Breast epithelium (tissue), 4 donors: ENCODE measurements at regions not wholly inside any gene's neighbourhood (a gene's known extent, or its start where the extent isn't known, plus 50 kb on each side); places are given as distances from the start of the nearest gene placed in this dataset.

Experiments
- DNase-seq, 2 donors: peaks; one replicate each; pipeline ENCODE4 v3.0.0-alpha.2; 2019; ENCODE audit warnings: low spot score in 2 of 2
- H3K27ac ChIP-seq, 2 donors: fragments of 200-600 bp; sonication (generic) in 1 of 2; one replicate each; pipeline ENCODE4 v1.5.1; 2016 to 2019; ENCODE audit warnings: mild to moderate bottlenecking in 1 of 2
- H3K27me3 ChIP-seq, 2 donors: fragments of 200-600 bp; sonication (generic) in 1 of 2; one replicate each; pipeline versions ENCODE4 v1.5.1 to v1.6.0; 2017 to 2019; ENCODE audit warnings: control low read depth in 1 of 2, mild to moderate bottlenecking in 1 of 2
- H3K36me3 ChIP-seq: fragments of 200-600 bp; one replicate; pipeline ENCODE4 v1.5.1; 2019
- H3K4me1 ChIP-seq, 2 donors: fragments of 200-600 bp; sonication (generic); one replicate each; pipeline ENCODE4 v1.5.1; 2016 to 2019; ENCODE audit warnings: control low read depth in 1 of 2
- H3K4me3 ChIP-seq, 3 donors: fragments of 200-600 bp; sonication (generic); 1 replicate in 2 of 3; 2 replicates in 1 of 3; pipeline ENCODE4 v1.5.1; 2016 to 2019; ENCODE audit warnings: mild to moderate bottlenecking in 3 of 3, moderate library complexity in 2 of 3
- H3K9me3 ChIP-seq, 2 donors: fragments of 200-600 bp; sonication (generic) in 1 of 2; one replicate each; pipeline ENCODE4 v1.5.1; 2016 to 2019; ENCODE audit warnings: control low read depth in 1 of 2
- POLR2A ChIP-seq: fragments of 450-650 bp; IDR thresholded peaks from one replicate; pipeline ENCODE4 v1.6.1; 2016; ENCODE audit warnings: antibody characterized with exemption, mild to moderate bottlenecking, moderate library complexity
- POLR2AphosphoS5 ChIP-seq, 3 donors: sonication (generic); formaldehyde crosslinking; IDR thresholded peaks; one replicate each; pipeline ENCODE4 v1.6.1; 2017; ENCODE audit warnings: antibody characterized with exemption in 3 of 3
- intact Hi-C: fragments of 100-400 bp; cut with DNase I; formaldehyde crosslinking; loops from one replicate; pipeline ENCODE4 v1.15.1; 2023; ENCODE audit warnings: low total_unique reads
- TF ChIP-seq, protein P1 (sequence below), 3 donors: fragments of 450-650 bp; IDR thresholded peaks; one replicate each; pipeline ENCODE4 v1.5.1; 2016 to 2017; ENCODE audit warnings: antibody characterized with exemption in 3 of 3, mild to moderate bottlenecking in 3 of 3, moderate library complexity in 3 of 3

DNA sequence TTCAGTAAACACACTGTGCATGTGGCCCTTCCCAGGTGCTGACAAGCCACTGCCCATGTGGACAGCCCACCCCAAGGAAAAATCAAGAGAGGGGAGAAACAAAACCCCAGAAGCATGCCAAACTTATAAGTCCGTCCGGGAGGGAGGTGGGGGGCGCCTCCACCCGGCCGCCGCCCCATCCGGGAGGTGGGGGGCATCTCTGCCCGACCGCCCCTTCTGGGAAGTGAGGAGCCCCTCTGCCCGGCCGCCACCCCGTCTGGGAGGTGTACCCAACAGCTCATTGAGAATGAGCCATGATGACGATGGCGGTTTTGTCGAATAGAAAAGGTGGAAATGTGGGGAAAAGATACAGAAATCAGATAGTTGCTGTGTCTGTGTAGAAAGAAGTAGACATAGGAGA is 53.8 kb upstream of the C2CD4B start:
- TF ChIP-seq POLR2A (no peak), POLR2AphosphoS5 (IDR thresholded peaks at IDR 0.05) (no peak)
- TF ChIP-seq, protein P1, sequence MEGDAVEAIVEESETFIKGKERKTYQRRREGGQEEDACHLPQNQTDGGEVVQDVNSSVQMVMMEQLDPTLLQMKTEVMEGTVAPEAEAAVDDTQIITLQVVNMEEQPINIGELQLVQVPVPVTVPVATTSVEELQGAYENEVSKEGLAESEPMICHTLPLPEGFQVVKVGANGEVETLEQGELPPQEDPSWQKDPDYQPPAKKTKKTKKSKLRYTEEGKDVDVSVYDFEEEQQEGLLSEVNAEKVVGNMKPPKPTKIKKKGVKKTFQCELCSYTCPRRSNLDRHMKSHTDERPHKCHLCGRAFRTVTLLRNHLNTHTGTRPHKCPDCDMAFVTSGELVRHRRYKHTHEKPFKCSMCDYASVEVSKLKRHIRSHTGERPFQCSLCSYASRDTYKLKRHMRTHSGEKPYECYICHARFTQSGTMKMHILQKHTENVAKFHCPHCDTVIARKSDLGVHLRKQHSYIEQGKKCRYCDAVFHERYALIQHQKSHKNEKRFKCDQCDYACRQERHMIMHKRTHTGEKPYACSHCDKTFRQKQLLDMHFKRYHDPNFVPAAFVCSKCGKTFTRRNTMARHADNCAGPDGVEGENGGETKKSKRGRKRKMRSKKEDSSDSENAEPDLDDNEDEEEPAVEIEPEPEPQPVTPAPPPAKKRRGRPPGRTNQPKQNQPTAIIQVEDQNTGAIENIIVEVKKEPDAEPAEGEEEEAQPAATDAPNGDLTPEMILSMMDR (IDR thresholded peaks at IDR 0.05) = no peak
- Histone ChIP-seq H3K4me3 (no peak overlapping the region), H3K9me3 (peaks cover 5 to 33% of the 10 kb centered on the region in 2 donors), H3K36me3 (no peaks in the 10 kb centered on the region), H3K27ac (no peak overlapping the region), H3K27me3 (no peaks in the 10 kb centered on the region), H3K4me1 (no peaks in the 10 kb centered on the region)
- intact Hi-C loops = no loop called here
- DNase-seq = no peak

DNA sequence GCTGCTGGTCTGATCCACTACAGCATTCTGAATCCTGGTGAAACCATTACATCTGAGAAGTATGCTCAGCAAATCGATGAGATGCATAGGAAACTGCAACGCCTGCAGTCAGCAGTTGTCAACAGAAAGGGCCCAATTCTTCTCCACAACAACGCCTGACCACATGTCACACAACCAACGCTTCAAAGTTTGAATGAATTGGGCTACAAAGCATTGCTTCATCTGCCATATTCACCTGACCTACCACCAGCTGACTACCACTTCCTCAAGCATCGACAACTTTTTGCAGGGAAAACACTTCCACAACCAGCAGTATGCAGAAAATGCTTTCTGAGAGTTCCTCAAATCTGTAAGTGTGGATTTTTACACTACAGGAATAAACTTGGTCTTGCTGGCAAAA is 54.7 kb upstream of the C2CD4B start:
- TF ChIP-seq POLR2AphosphoS5 (IDR thresholded peaks at IDR 0.05) (no peak), POLR2A (no peak)
- TF ChIP-seq, protein P1 (IDR thresholded peaks at IDR 0.05) = no peak
- peaks cover 5 to 33% of the 10 kb centered on the region in 2 donors for H3K9me3 ChIP-seq
- H3K4me3 ChIP-seq = no peak overlapping the region
- no peaks in the 10 kb centered on the region for H3K4me1 ChIP-seq
- intact Hi-C loops = no loop called here
- H3K36me3 ChIP-seq = no peaks in the 10 kb centered on the region
- no peak for DNase-seq
- no peaks in the 10 kb centered on the region for H3K27me3 ChIP-seq
- no peak overlapping the region for H3K27ac ChIP-seq

DNA sequence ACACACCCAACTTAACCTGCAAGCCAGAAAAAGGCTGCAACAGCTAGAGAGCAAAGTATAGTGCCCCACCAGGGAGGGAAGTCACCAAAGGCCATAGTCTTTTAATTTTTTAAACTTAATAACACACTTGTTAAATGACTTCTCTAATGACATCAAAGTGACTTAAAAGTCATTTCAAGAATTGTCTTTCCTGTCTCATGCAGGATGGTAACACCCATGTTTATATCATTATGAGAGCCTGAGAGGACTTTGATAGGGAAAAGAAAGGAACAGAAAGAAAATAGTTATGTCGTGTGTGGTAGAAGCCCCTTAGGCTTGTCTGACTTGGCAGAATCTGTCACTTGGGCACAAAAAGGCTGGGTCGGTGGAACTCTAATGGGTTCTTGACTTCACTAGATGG is 57.9 kb upstream of the C2CD4B start:
- Histone ChIP-seq H3K4me3 (no peak overlapping the region), H3K9me3 (peaks cover 0 to 4% of the 10 kb centered on the region in 2 donors), H3K4me1 (no peaks in the 10 kb centered on the region), H3K27ac (no peak overlapping the region), H3K27me3 (no peaks in the 10 kb centered on the region), H3K36me3 (no peaks in the 10 kb centered on the region)
- TF ChIP-seq POLR2AphosphoS5 (IDR thresholded peaks at IDR 0.05) (no peak), POLR2A (no peak)
- TF ChIP-seq, protein P1 (IDR thresholded peaks at IDR 0.05) = no peak
- no peak for DNase-seq
- intact Hi-C loops = no loop called here

DNA sequence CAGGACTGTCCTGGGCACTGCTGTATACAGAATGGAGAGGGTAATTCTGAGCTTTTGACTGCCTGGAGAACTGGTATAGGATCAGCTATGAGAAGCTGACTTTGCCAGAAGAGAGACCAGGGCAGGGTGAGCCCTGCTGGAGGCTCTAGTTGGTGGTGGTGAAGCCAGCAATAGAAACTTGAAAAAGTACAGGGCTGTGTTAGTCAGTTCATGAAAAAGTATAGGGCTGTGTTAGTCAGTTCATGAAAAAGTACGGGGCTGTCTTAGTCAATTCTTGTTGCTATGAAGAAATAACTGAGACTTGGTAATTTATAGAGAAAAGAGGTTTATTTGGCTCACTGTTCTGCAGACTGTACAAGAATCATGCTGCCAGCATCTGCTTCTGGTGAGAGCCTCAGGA is 63.5 kb upstream of the C2CD4B start:
- intact Hi-C loops = loop anchor here (5.0 kb wide), 1 partner anchor 81 kb away; no protein-coding TSS in a partner anchor
- Histone ChIP-seq H3K4me1 (no peaks in the 10 kb centered on the region), H3K27me3 (no peaks in the 10 kb centered on the region), H3K36me3 (no peaks in the 10 kb centered on the region), H3K9me3 (no peaks in the 10 kb centered on the region), H3K27ac (no peak overlapping the region), H3K4me3 (no peak overlapping the region)
- DNase-seq = no peak
- TF ChIP-seq, protein P1 (IDR thresholded peaks at IDR 0.05) = no peak

DNA sequence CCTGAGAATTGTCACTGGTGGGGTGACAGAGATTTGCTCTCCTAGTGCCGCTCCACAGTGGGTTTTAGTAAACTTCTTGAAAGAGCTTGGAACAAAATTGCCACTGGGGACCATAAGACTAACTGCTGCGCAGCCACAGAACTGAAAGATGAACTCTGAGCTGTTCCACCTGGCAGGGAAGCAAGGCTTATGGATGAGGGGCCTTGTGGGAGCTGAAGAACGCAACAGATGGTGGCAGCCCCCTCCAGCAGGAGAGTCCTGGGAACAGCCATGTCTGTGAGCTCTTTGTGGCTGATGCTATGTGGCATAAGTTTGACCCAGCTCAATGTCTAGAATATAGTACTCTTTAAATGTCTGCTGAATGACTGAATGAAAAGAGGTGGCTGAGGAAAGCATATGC is 66.8 kb upstream of the C2CD4B start:
- no peak overlapping the region for H3K4me3 ChIP-seq
- H3K4me1 ChIP-seq = no peaks in the 10 kb centered on the region
- TF ChIP-seq, protein P1 (IDR thresholded peaks at IDR 0.05) = no peak
- no peak for TF ChIP-seq POLR2A
- no peak for TF ChIP-seq POLR2AphosphoS5 (IDR thresholded peaks at IDR 0.05)
- H3K27me3 ChIP-seq = no peaks in the 10 kb centered on the region
- intact Hi-C loops = loop anchor here (5.0 kb wide), 1 partner anchor 1680 kb away; no protein-coding TSS in a partner anchor
- H3K9me3 ChIP-seq = no peaks in the 10 kb centered on the region
- H3K36me3 ChIP-seq = no peaks in the 10 kb centered on the region
- DNase-seq = no peak
- no peak overlapping the region for H3K27ac ChIP-seq
